Prostate gland (tissue), 2 donors: ENCODE measurements at regions not wholly inside any gene's neighbourhood (a gene's known extent, or its start where the extent isn't known, plus 50 kb on each side); places are given as distances from the start of the nearest gene placed in this dataset.
"Not testable (repeated sequence)": the region's sequence is repeated elsewhere in the genome, so short reads cannot be mapped to it uniquely, and the experiment has no call there.

Source experiments
- DNase-seq: peaks from one replicate; pipeline ENCODE4 v3.0.0-alpha.2; 2019; ENCODE audit warnings: low spot score
- H3K27ac ChIP-seq, 2 donors: fragments of 200-600 bp; sonication (generic); 2 replicates each; pipeline ENCODE4 v1.5.1; 2017 to 2019
- H3K27me3 ChIP-seq: fragments of 200-600 bp; sonication (generic); replicated peaks from 2 replicates; pipeline ENCODE4 v1.5.1; 2019; ENCODE audit not compliant: insufficient read depth
- H3K36me3 ChIP-seq, 2 donors: fragments of 200-600 bp; sonication (generic); 1 replicate in 1 of 2; 2 replicates in 1 of 2; pipeline versions ENCODE4 v1.5.1 to v1.8.1; 2017 to 2019
- H3K4me1 ChIP-seq: fragments of 200-600 bp; sonication (generic); replicated peaks from 2 replicates; pipeline ENCODE4 v1.5.1; 2019
- H3K4me3 ChIP-seq, 2 donors: fragments of 200-600 bp; sonication (generic); 2 replicates each; pipeline ENCODE4 v1.5.1; 2017 to 2019
- H3K9me3 ChIP-seq: fragments of 200-600 bp; sonication (generic); 2 replicates; pipeline ENCODE4 v1.5.1; 2017
- POLR2A ChIP-seq: fragments of 450-650 bp; IDR thresholded peaks from one replicate; pipeline ENCODE4 v1.6.1; 2016; ENCODE audit warnings: antibody characterized with exemption, mild to moderate bottlenecking
- POLR2AphosphoS5 ChIP-seq: sonication (generic); formaldehyde crosslinking; IDR thresholded peaks from one replicate; pipeline ENCODE4 v1.6.1; 2017; ENCODE audit warnings: antibody characterized with exemption
- WGBS: methylation state at CpG from one replicate; pipeline ENCODE4 v1.1.5; 2018; 5-methylcytosine and 5-hydroxymethylcytosine counted together
- intact Hi-C: fragments of 100-400 bp; cut with DNase I; formaldehyde crosslinking; loops from one replicate; pipeline ENCODE4 v1.14.2; 2022
- small RNA-seq, 2 donors: library from RNA; depleted of rRNA; stranded (forward); fragments of <200 nt; gene quantifications; one replicate each; pipeline ENCODE3, GENCODE V24; 2016
- TF ChIP-seq, protein P1 (sequence below), 4 experiments: fragments of 200-600 bp in 2 of 4; fragments of 450-650 bp in 2 of 4; sonication (generic) in 2 of 4; IDR thresholded peaks; 1 replicate in 3 of 4; 2 replicates in 1 of 4; pipeline ENCODE4 v1.5.1; 2016 to 2019; ENCODE audit warnings: antibody characterized with exemption in 4 of 4, mild to moderate bottlenecking in 2 of 4, moderate library complexity in 2 of 4

DNA sequence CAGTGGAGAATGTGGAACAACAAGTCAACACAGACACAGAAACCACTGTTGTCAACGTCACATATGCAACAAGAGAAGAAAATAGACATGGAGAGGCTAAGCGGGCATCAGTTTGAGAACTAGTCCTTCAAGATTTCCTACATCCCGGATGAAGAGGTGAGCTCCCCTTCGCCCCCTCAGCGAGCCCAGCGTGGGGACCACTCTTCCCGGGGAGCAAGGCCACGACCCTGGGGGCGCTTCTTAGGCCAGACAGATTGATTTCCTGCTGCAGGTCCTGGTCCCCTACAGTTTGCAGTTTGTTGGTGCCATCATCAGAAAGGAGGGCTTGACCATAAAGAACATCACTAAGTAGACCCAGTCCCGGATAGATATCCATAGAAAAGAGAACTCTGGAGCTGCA lies 113.0 kb downstream of the NBPF12 start:
- intact Hi-C loops: no loop called here
- TF ChIP-seq, protein P1, sequence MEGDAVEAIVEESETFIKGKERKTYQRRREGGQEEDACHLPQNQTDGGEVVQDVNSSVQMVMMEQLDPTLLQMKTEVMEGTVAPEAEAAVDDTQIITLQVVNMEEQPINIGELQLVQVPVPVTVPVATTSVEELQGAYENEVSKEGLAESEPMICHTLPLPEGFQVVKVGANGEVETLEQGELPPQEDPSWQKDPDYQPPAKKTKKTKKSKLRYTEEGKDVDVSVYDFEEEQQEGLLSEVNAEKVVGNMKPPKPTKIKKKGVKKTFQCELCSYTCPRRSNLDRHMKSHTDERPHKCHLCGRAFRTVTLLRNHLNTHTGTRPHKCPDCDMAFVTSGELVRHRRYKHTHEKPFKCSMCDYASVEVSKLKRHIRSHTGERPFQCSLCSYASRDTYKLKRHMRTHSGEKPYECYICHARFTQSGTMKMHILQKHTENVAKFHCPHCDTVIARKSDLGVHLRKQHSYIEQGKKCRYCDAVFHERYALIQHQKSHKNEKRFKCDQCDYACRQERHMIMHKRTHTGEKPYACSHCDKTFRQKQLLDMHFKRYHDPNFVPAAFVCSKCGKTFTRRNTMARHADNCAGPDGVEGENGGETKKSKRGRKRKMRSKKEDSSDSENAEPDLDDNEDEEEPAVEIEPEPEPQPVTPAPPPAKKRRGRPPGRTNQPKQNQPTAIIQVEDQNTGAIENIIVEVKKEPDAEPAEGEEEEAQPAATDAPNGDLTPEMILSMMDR (IDR thresholded peaks at IDR 0.05): no peak
- TF ChIP-seq POLR2A (no peak), POLR2AphosphoS5 (no peak)
- Histone ChIP-seq H3K36me3 (no peaks in the 10 kb centered on the region), H3K9me3 (no peaks in the 10 kb centered on the region), H3K4me3 (no peak overlapping the region), H3K27me3 (no peaks in the 10 kb centered on the region), H3K27ac (no peak overlapping the region), H3K4me1 (no peaks in the 10 kb centered on the region)
- WGBS: 93% methylated on average over 10 of the region's 10 CpGs
- DNase-seq: no peak

DNA sequence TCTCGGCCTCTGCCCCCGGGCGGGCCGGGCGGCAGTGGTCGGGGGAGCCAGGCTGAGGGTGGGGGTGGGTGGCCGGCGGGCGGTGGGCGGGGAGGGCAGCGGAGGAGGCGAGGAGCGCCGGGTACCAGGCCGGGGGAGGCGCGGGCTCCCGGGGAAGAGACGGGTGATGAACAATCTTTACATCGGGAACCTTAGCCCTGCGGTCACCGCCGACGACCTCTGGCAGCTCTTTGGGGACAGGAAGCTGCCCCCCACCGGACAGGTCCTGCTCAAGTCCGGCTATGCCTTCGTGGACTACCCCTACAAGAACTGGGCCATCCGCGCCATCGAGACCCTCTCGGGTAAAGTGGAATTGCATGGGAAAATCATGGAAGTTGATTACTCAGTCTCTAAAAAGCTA lies 112.5 kb downstream of the NBPF12 start:
- H3K4me1 ChIP-seq: no peaks in the 10 kb centered on the region
- no peak overlapping the region for H3K4me3 ChIP-seq
- H3K27me3 ChIP-seq: no peaks in the 10 kb centered on the region
- no peaks in the 10 kb centered on the region for H3K36me3 ChIP-seq
- WGBS: 92% methylated on average over 31 of the region's 31 CpGs
- TF ChIP-seq, protein P1 (IDR thresholded peaks at IDR 0.05): no peak
- no peak for TF ChIP-seq POLR2AphosphoS5
- TF ChIP-seq POLR2A: no peak
- no peak overlapping the region for H3K27ac ChIP-seq
- no peaks in the 10 kb centered on the region for H3K9me3 ChIP-seq
- intact Hi-C loops: no loop called here
- no peak for DNase-seq

DNA sequence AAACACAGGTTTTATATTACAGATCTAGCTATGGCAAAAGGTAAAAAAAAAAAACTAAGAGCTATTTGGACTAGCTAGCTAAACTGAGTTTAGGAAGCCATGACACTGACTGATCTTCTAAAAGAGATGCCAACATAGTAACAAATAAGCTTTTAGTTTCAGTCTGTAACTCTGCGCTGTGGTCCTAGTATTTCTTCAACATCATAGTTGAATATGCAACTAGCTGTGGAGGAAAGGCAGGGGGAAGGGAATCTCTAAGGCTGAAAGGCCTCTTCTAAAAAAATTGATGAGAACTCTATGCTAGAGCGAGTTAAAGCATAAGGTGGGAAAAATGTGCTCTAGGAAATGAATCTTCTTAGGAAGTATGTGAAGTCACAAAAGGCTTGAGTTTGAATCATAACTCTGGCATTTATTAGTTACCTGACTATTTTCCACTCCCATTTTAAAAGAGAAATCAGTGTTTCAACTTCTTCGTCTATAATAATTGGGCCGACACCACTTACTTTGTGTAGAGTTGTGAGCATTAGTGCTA lies 108.8 kb downstream of the NBPF12 start:
- H3K4me1 ChIP-seq, H3K27me3 ChIP-seq, H3K36me3 ChIP-seq, H3K27ac ChIP-seq, intact Hi-C loops, H3K9me3 ChIP-seq, H3K4me3 ChIP-seq, DNase-seq: not testable (repeated sequence)
- WGBS: 84% methylated on average over 4 of the region's 4 CpGs

DNA sequence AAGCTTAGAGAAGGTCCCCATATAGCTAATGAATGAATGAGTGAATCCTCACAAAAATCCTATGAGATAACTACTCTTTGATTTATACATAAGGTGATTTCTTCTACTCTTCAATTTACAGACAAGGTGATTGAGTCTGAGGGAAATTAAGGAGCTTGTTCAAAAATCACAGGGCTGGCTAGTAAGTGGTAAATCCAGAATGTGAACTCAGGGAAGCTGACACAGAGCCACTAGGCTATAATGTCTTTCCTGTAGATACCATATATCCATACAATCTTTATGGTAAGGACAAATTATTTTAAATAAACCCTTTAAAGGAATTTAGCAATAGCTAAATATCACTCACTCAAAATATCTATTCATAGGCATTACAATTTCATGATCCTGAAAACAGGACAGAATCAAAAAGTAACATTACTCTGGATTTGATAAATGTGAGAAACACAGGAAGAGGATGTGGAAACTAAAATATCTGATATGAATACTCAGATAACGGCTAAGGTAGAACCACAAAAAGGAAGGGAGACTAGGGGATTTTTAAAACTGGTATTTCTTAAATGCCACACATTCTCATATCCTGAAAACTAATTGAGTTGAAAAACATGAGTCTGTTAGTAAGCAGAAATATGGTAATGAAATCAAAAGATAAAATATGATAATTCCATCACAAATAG lies 108.2 kb downstream of the NBPF12 start:
- no peaks in the 10 kb centered on the region for H3K27me3 ChIP-seq
- no peaks in the 10 kb centered on the region for H3K4me1 ChIP-seq
- H3K9me3 ChIP-seq: no peaks in the 10 kb centered on the region
- 51% methylated on average over 1 of the region's 1 CpG for WGBS
- TF ChIP-seq, protein P1 (IDR thresholded peaks at IDR 0.05): no peak
- TF ChIP-seq POLR2A (no peak), POLR2AphosphoS5 (no peak)
- no peak overlapping the region for H3K4me3 ChIP-seq
- intact Hi-C loops: no loop called here
- H3K27ac ChIP-seq: no peak overlapping the region
- H3K36me3 ChIP-seq: no peaks in the 10 kb centered on the region
- DNase-seq: no peak

Small RNA genes lying in the stretch of these regions (small RNA-seq; reads per million reads assigned to genes)
- gene RNU1-151P: 0 reads per million in 2 donors
